Hepatocyte (in vitro differentiated cells): ENCODE measurements at regions not wholly inside any gene's neighbourhood (a gene's known extent, or its start where the extent isn't known, plus 50 kb on each side); places are given as distances from the start of the nearest gene placed in this dataset.

Source experiments
- DNase-seq: peaks from one replicate; pipeline ENCODE4 v3.0.0-alpha.2; 2016; ENCODE audit warnings: low spot score
- H2AFZ ChIP-seq: fragments of 200-600 bp; sonication (generic); 2 replicates; pipeline ENCODE4 v1.6.0; 2016; ENCODE audit warnings: antibody characterized with exemption, mild to moderate bottlenecking
- H3K27ac ChIP-seq: fragments of 200-600 bp; sonication (generic); 2 replicates; pipeline ENCODE4 v1.5.1; 2016; ENCODE audit warnings: mild to moderate bottlenecking
- H3K27me3 ChIP-seq: fragments of 200-600 bp; sonication (generic); 2 replicates; pipeline ENCODE4 v1.6.1; 2016
- H3K36me3 ChIP-seq: fragments of 200-600 bp; sonication (generic); replicated peaks from 2 replicates; pipeline ENCODE4 v1.5.1; 2016; ENCODE audit warnings: low read depth; ENCODE audit not compliant: insufficient read depth
- H3K4me1 ChIP-seq: fragments of 200-600 bp; sonication (generic); 2 replicates; pipeline ENCODE4 v1.5.1; 2016; ENCODE audit warnings: mild to moderate bottlenecking, moderate library complexity; ENCODE audit not compliant: insufficient read depth
- H3K4me2 ChIP-seq: fragments of 200-600 bp; sonication (generic); 2 replicates; pipeline ENCODE4 v1.6.0; 2016
- H3K4me3 ChIP-seq: fragments of 200-600 bp; sonication (generic); 2 replicates; pipeline ENCODE4 v1.5.1; 2016; ENCODE audit warnings: mild to moderate bottlenecking
- H3K79me2 ChIP-seq: fragments of 200-600 bp; sonication (generic); 2 replicates; pipeline ENCODE4 v1.6.0; 2017; ENCODE audit warnings: mild to moderate bottlenecking
- H3K9me2 ChIP-seq: fragments of 200-600 bp; sonication (generic); replicated peaks from 2 replicates; pipeline ENCODE4 v1.6.0; 2017; ENCODE audit warnings: mild to moderate bottlenecking; ENCODE audit not compliant: insufficient read depth
- H3K9me3 ChIP-seq: fragments of 200-600 bp; sonication (generic); 2 replicates; pipeline ENCODE4 v1.5.1; 2016; ENCODE audit warnings: low read depth, mild to moderate bottlenecking
- H4K20me1 ChIP-seq: fragments of 200-600 bp; sonication (generic); 2 replicates; pipeline ENCODE4 v1.6.0; 2016; ENCODE audit warnings: mild to moderate bottlenecking; ENCODE audit not compliant: insufficient read depth, poor library complexity, severe bottlenecking
- EZH2 ChIP-seq: fragments of 200-600 bp; sonication (generic); IDR thresholded peaks from 2 replicates; pipeline ENCODE4 v1.6.1; 2016; ENCODE audit warnings: antibody characterized with exemption, mild to moderate bottlenecking, borderline replicate concordance
- EZH2phosphoT487 ChIP-seq: fragments of 200-600 bp; sonication (generic); IDR thresholded peaks from one replicate; pipeline ENCODE4 v1.6.1; 2018; ENCODE audit warnings: antibody characterized with exemption, mild to moderate bottlenecking, low read depth, moderate library complexity; ENCODE audit not compliant: unreplicated experiment, severe bottlenecking
- WGBS: methylation state at CpG from one replicate; pipeline ENCODE4 v1.1.6; 2016; ENCODE audit warnings: low lambda C conversion rate; ENCODE audit errors: missing lambda C conversion rate; 5-methylcytosine and 5-hydroxymethylcytosine counted together
- TF ChIP-seq, protein P1 (sequence below): fragments of 200-600 bp; sonication (generic); IDR thresholded peaks from 2 replicates; pipeline ENCODE4 v1.5.1; 2016; ENCODE audit warnings: antibody characterized with exemption, mild to moderate bottlenecking; ENCODE audit not compliant: poor library complexity

DNA sequence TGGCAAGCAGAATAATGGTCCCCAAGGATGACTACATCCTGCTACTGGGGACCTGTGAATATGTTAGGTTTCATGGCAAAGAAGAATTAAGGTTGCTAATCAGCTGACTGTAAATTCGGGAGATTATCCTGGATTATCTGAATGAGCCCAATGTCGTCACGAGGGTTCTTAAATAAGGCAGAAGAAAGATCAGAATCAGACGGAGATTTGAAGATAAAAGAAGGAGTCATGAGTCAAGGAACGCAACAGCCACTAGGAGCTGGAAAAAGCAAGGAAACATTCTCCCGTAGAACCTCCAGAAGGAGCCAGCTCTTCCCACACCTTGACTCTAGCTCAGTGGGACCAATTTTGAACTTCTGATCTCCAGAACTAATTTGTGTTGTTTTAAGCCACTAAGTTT, 82.9 kb upstream of the APBB1IP start:
- WGBS = 66% methylated on average over 6 of the region's 6 CpGs
- Histone ChIP-seq H3K36me3 (no peaks in the 10 kb centered on the region), H3K4me3 (no peak overlapping the region), H3K9me2 (no peaks in the 10 kb centered on the region), H3K79me2 (no peaks in the 10 kb centered on the region), H3K27ac (no peak overlapping the region), H3K4me1 (no peaks in the 10 kb centered on the region), H3K27me3 (no peaks in the 10 kb centered on the region), H4K20me1 (no peaks in the 10 kb centered on the region), H3K4me2 (no peak overlapping the region), H2AFZ (no peak overlapping the region), H3K9me3 (no peaks in the 10 kb centered on the region)
- TF ChIP-seq EZH2phosphoT487 (no peak), EZH2 (no peak)
- TF ChIP-seq, protein P1, sequence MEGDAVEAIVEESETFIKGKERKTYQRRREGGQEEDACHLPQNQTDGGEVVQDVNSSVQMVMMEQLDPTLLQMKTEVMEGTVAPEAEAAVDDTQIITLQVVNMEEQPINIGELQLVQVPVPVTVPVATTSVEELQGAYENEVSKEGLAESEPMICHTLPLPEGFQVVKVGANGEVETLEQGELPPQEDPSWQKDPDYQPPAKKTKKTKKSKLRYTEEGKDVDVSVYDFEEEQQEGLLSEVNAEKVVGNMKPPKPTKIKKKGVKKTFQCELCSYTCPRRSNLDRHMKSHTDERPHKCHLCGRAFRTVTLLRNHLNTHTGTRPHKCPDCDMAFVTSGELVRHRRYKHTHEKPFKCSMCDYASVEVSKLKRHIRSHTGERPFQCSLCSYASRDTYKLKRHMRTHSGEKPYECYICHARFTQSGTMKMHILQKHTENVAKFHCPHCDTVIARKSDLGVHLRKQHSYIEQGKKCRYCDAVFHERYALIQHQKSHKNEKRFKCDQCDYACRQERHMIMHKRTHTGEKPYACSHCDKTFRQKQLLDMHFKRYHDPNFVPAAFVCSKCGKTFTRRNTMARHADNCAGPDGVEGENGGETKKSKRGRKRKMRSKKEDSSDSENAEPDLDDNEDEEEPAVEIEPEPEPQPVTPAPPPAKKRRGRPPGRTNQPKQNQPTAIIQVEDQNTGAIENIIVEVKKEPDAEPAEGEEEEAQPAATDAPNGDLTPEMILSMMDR = no peak
- DNase-seq = no peak

DNA sequence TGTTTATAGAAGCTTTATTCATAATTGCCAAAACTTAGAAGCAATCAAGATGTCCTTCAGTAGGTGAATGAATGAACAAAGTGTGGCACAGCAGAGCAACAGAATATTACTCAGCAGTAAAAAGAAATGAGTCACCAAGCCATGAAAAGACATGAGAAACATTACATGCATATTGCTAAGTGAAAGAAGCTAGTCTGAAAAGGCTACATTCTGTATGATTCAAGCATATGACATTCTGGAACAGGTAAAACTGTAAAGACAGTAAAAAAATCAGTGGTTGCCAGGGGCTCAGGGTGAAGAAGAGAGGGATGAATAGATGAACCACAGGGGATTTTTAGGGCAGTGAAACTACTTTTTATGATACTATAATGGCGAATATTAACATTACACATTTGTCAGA, 80.9 kb upstream of the APBB1IP start:
- no peak overlapping the region for H2AFZ ChIP-seq
- no peaks in the 10 kb centered on the region for H3K27me3 ChIP-seq
- H3K27ac ChIP-seq = no peak overlapping the region
- no peaks in the 10 kb centered on the region for H3K9me2 ChIP-seq
- no peaks in the 10 kb centered on the region for H3K79me2 ChIP-seq
- no peaks in the 10 kb centered on the region for H4K20me1 ChIP-seq
- no peak overlapping the region for H3K4me3 ChIP-seq
- 83% methylated on average over 1 of the region's 1 CpG for WGBS
- no peaks in the 10 kb centered on the region for H3K9me3 ChIP-seq
- DNase-seq = no peak
- no peak overlapping the region for H3K4me2 ChIP-seq
- H3K36me3 ChIP-seq = no peaks in the 10 kb centered on the region
- TF ChIP-seq EZH2phosphoT487 (no peak), EZH2 (no peak)
- TF ChIP-seq, protein P1 = no peak
- no peaks in the 10 kb centered on the region for H3K4me1 ChIP-seq

DNA sequence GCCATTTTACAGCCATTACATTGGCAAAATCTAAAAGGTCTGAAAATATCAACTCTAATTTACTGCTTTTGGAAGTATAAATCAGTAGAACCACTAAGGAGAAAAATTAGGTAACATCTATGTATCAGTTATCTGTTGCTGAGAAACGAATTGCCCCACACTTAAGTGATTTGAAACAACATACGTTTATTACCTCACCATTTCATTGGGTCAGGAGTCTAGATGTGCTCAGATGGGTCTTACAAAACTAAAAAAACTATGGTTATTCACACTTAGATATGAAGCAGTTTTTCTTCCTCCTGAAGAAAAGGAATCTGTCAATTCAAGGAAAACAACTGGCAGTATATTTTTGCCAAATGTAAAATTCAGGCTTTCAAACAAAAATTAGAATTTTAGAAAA, 80.1 kb upstream of the APBB1IP start:
- no peaks in the 10 kb centered on the region for H3K79me2 ChIP-seq
- WGBS = 59% methylated on average over 2 of the region's 2 CpGs
- no peak overlapping the region for H2AFZ ChIP-seq
- no peaks in the 10 kb centered on the region for H3K9me2 ChIP-seq
- no peak overlapping the region for H3K4me3 ChIP-seq
- no peaks in the 10 kb centered on the region for H3K9me3 ChIP-seq
- no peaks in the 10 kb centered on the region for H4K20me1 ChIP-seq
- TF ChIP-seq, protein P1 = no peak
- TF ChIP-seq EZH2 (no peak), EZH2phosphoT487 (no peak)
- H3K27me3 ChIP-seq = no peaks in the 10 kb centered on the region
- no peaks in the 10 kb centered on the region for H3K4me1 ChIP-seq
- no peak overlapping the region for H3K27ac ChIP-seq
- H3K4me2 ChIP-seq = no peak overlapping the region
- DNase-seq = no peak
- H3K36me3 ChIP-seq = no peaks in the 10 kb centered on the region

DNA sequence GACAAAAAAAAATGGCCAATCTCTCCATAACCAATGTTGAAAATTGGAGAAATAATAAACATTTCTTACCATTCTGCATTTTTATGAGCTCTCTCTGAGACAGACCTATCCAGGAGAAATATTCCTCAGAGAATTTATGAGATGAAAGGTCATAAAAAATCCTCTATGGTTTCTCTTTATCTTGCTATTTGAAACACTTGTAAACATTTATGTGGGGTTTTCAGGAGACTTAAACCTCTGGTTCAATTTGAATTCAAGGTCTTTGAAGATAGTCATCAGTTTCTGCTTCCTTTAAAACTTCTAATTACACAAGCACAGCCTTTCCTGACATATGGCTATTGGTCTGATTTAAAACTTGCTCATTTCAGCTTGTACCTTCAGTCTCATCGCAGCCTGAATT, 78.5 kb upstream of the APBB1IP start:
- TF ChIP-seq, protein P1 = no peak
- TF ChIP-seq EZH2phosphoT487 (no peak), EZH2 (no peak)
- Histone ChIP-seq H3K9me2 (no peaks in the 10 kb centered on the region), H3K79me2 (no peaks in the 10 kb centered on the region), H3K36me3 (no peaks in the 10 kb centered on the region), H4K20me1 (no peaks in the 10 kb centered on the region), H3K27me3 (no peaks in the 10 kb centered on the region), H3K4me2 (no peak overlapping the region), H2AFZ (no peak overlapping the region), H3K9me3 (no peaks in the 10 kb centered on the region), H3K27ac (no peak overlapping the region), H3K4me3 (no peak overlapping the region), H3K4me1 (no peaks in the 10 kb centered on the region)
- WGBS = 40% methylated on average over 1 of the region's 1 CpG
- no peak for DNase-seq
